GM18499 (cell line): ENCODE measurements at regions not wholly inside any gene's neighbourhood (a gene's known extent, or its start where the extent isn't known, plus 50 kb on each side); places are given as distances from the start of the nearest gene placed in this dataset.

ENCODE experiments used
- ATAC-seq: cut with Tn5 transposase; IDR thresholded peaks from one replicate; pipeline ENCODE4 v1.9.1; 2021; ENCODE audit warnings: moderate number of reproducible peaks; ENCODE audit not compliant: insufficient read depth, unreplicated experiment

GRCh38 chr1:119294722-119295121, 73.9 kb upstream of the HAO2 start:
- no peak for ATAC-seq

GRCh38 chr1:119298687-119299303, 69.8 kb upstream of the HAO2 start:
- ATAC-seq = no peak

GRCh38 chr1:119302011-119302410, 66.6 kb upstream of the HAO2 start:
- ATAC-seq = no peak

- no peak for ATAC-seq
Observed at GRCh38 chr1:119308130-119308700, 60.4 kb upstream of the HAO2 start.

GRCh38 chr1:119308806-119309205, 59.8 kb upstream of the HAO2 start:
- no peak for ATAC-seq

DNA sequence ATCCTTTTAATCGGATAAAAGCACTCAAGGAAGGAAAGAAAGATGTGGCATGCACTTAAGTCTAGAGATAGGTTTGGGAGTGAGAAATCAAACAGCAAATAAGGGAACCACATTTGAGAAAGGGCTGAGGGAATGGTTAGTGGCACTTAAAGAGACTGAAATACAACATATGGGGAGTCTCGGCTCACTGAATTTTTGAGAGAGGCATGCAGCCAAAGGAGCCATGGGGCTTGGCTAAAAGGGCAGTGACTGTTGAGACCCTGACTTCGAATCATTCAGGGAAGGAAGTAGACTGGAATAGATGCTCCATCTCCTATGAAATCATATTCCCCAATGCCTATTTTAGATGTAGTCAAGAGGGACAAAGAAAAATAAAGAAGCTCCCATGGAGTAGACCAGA, 58.3 kb upstream of the HAO2 start:
- no peak for ATAC-seq

DNA sequence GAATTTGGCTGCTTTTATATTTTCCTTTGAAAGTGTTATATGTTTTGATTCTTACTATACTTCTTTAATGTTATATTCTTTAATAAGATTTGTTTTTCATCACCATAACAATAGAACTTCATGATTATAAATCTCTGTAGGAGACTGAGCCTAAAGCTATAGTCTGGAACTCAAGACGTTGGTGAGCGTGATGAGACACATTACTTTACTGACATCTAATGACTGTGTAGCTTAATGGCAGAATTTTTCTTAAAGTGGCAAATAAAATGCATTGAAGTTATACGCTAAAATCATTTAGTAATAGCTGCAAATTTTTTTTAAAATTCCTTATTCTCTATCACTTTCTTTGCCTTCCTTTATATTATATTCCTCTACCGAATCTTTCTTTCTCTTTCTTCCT, 56.1 kb upstream of the HAO2 start:
- ATAC-seq = no peak

DNA sequence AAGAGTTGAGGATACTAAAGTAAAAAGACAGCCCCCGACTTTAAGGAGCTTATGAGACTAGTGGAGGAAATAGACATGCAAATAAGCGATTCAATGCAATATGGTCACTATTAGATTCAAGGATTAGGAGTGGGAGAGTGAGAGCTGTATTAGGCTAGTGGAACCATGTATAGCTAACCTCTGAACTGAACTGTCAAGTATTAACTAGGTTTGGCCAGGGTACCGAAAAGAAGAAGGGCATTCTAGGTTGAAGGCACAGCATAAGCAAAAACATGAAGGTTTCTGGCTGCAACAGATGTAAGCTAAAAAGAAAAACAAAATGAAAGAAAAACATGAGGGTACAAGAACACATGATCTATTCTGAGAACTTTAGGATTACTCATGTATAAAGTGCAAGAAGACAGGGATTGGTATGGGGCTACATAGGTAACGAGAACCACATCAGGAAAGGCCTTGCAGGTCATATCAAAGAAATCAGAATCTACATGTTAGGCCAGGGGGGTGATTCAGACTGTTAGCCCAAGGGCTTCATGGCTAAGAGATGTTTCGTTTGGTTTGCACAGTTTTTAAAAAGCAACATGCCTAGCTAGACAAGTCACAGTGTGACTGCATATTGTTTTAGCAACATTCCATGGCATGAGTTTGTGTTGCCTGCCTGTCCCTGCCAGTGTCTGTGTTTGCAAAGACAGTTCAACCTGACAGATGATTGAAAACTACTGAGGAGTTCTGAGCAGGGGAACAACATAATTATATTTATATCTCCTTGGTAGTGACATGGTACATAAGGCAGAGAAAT, 54.4 kb upstream of the HAO2 start:
- ATAC-seq = no peak

- ATAC-seq = no peak
Observed at GRCh38 chr1:119316870-119317416, 51.6 kb upstream of the HAO2 start.

DNA sequence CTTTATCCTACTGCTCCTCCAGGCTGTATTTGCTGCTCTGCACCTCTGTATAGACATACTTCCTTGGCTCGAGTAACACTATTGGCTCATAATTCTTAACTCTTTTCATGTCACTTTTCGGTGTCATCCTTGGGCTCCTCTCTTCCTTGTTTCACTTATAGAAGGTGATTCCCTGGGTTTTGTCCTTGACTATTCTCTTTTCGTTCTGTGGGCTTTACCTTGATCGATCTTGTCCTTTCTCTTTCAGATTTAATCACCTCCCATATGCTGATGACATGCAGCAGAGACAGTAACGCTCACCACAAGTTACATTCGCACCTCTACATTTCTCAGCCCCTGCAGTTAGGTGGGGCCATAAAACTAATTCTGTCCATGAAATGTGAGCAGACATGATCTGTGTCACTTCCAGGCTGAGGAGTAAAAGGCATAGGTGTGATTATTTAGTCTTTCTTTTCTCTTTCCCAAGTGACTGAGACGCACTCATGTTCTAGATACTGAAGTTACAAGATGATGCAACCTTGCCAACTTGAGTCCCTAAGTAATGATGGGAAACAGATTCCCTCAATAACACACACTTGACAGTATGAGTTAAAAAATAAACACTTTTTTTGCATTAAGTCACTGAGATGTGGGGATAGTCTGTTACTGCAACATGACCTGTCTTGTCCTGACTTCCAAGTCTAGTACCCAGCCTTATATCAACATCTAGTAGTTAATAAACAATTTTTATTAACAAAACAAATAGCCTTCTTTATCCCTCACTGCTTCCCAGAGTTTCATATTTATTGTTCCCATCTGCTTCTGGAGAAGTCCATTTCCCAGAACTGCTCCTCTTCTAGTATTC, 49.9 kb upstream of the HAO2 start:
- ATAC-seq = peak; percentile 72
